Panc1 (cell line): ENCODE measurements at regions not wholly inside any gene's neighbourhood (a gene's known extent, or its start where the extent isn't known, plus 50 kb on each side); places are given as distances from the start of the nearest gene placed in this dataset.

Source experiments
- ATAC-seq: fragments of 200-7000 bp; cut with Tn5 transposase; 2 replicates; pipeline ENCODE4 v1.9.1; 2020; ENCODE audit warnings: mild to moderate bottlenecking, moderate library complexity
- BruUV-seq: library from RNA; stranded (reverse); fragments of 400-500 nt; replicated peaks from 2 replicates; lab custom pipeline; 2021; lab: Mats Ljungman, UMichigan
- CTCF ChIA-PET: fragments of 300-600 bp; sonication (Branson Sonifier 250); formaldehyde crosslinking; loops from one replicate; lab custom pipeline; 2022; ENCODE audit warnings: antibody characterized with exemption; lab: Charles Lee
- POLR2A ChIA-PET: fragments of 300-600 bp; sonication (Branson Sonifier 250); formaldehyde crosslinking; loops from one replicate; lab custom pipeline; 2022; ENCODE audit warnings: antibody characterized with exemption; lab: Charles Lee
- DNase-seq: peaks from one replicate; pipeline ENCODE4 v3.0.0-alpha.2; 2010; ENCODE audit warnings: low read depth, low spot score
- H3K27ac ChIP-seq: 2 replicates; pipeline ENCODE4 v1.5.1; 2011; ENCODE audit warnings: mild to moderate bottlenecking, low read length, inconsistent platforms
- H3K27me3 ChIP-seq: fragments of 200-500 bp; sonication (Bioruptor generic); 2 replicates; pipeline ENCODE4 v1.6.0; 2014; ENCODE audit warnings: low read length, inconsistent platforms; ENCODE audit not compliant: control insufficient read depth, insufficient read depth
- H3K36me3 ChIP-seq: fragments of 200-500 bp; sonication (Bioruptor generic); 2 replicates; pipeline ENCODE4 v1.5.1; 2014; ENCODE audit warnings: inconsistent platforms, mild to moderate bottlenecking, low read length, moderate library complexity; ENCODE audit not compliant: control insufficient read depth, insufficient read depth
- H3K4me1 ChIP-seq: 2 replicates; pipeline ENCODE4 v1.5.1; 2011; ENCODE audit warnings: inconsistent platforms, mild to moderate bottlenecking, low read length, moderate library complexity; ENCODE audit not compliant: control insufficient read depth, insufficient read depth
- H3K4me3 ChIP-seq, 2 experiments: 2 replicates each; pipeline ENCODE4 v1.5.1; 2011 to 2012; ENCODE audit warnings: low read depth in 2 of 2, low read length in 2 of 2, mild to moderate bottlenecking in 2 of 2, inconsistent platforms in 1 of 2, moderate library complexity in 1 of 2
- H3K9me3 ChIP-seq: fragments of 200-500 bp; sonication (Bioruptor generic); 2 replicates; pipeline ENCODE4 v1.5.1; 2014; ENCODE audit warnings: low read depth, mild to moderate bottlenecking, inconsistent platforms, low read length, moderate library complexity; ENCODE audit not compliant: control insufficient read depth, insufficient read depth
- POLR2AphosphoS5 ChIP-seq: IDR thresholded peaks from 2 replicates; pipeline ENCODE4 v1.6.1; 2012; ENCODE audit warnings: mild to moderate bottlenecking, low read depth, low read length, moderate library complexity
- SIN3A ChIP-seq: IDR thresholded peaks from 2 replicates; pipeline ENCODE4 v1.6.1; 2012; ENCODE audit warnings: low read depth, mild to moderate bottlenecking, low read length, moderate library complexity, borderline replicate concordance; ENCODE audit not compliant: insufficient read depth
- TCF7L2 ChIP-seq: IDR thresholded peaks from 2 replicates; pipeline ENCODE4 v1.6.1; 2011; ENCODE audit warnings: mild to moderate bottlenecking, low read depth, low read length, inconsistent platforms
- in situ Hi-C: cut with HindIII; loops from 2 replicates; pipeline ENCODE4 v1.10.0; 2016; ENCODE audit warnings: low sequenced_read_pairs, low pct_unique_long_range_greater_than_20kb
- intact Hi-C: fragments of 100-400 bp; cut with micrococcal nuclease; formaldehyde crosslinking; loops from one replicate; pipeline ENCODE4 v1.10.0; 2022; ENCODE audit not compliant: unreplicated experiment
- TF ChIP-seq, protein P1 (sequence below): fragments of 450-650 bp; IDR thresholded peaks from 2 replicates; pipeline ENCODE4 v1.5.1; 2017; ENCODE audit warnings: mild to moderate bottlenecking
- TF ChIP-seq, protein P2 (sequence below), 2 experiments: IDR thresholded peaks; 2 replicates each; pipeline ENCODE4 v1.6.1; 2011 to 2012; ENCODE audit warnings: low read depth in 2 of 2, control low read depth in 1 of 2, low read length in 1 of 2, mild to moderate bottlenecking in 1 of 2, moderate library complexity in 1 of 2; ENCODE audit not compliant: insufficient read depth in 1 of 2

DNA sequence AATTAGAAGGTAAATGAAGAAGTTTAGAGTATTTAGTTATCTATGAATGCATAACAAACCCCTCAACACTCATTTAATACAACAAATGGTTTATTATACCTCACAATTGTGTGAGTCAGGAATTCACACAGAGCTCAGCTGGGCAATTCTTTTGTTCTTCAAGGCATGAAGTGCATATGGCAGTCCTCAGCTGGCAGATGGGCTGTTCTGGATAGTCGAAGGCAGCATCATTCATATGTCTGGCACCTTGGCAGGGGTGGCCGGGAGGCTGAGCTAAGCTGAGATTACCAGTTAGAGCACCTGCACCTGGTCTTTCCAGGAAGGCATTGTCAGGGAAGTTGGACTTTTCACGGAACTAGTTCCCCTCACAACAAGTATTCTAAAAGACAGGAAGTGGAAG lies 286.2 kb upstream of the DUSP10 start:
- in situ Hi-C loops = no loop called here
- TF ChIP-seq POLR2AphosphoS5 (no peak), SIN3A (no peak), TCF7L2 (no peak)
- TF ChIP-seq, protein P1, sequence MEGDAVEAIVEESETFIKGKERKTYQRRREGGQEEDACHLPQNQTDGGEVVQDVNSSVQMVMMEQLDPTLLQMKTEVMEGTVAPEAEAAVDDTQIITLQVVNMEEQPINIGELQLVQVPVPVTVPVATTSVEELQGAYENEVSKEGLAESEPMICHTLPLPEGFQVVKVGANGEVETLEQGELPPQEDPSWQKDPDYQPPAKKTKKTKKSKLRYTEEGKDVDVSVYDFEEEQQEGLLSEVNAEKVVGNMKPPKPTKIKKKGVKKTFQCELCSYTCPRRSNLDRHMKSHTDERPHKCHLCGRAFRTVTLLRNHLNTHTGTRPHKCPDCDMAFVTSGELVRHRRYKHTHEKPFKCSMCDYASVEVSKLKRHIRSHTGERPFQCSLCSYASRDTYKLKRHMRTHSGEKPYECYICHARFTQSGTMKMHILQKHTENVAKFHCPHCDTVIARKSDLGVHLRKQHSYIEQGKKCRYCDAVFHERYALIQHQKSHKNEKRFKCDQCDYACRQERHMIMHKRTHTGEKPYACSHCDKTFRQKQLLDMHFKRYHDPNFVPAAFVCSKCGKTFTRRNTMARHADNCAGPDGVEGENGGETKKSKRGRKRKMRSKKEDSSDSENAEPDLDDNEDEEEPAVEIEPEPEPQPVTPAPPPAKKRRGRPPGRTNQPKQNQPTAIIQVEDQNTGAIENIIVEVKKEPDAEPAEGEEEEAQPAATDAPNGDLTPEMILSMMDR = no peak
- TF ChIP-seq, protein P2, sequence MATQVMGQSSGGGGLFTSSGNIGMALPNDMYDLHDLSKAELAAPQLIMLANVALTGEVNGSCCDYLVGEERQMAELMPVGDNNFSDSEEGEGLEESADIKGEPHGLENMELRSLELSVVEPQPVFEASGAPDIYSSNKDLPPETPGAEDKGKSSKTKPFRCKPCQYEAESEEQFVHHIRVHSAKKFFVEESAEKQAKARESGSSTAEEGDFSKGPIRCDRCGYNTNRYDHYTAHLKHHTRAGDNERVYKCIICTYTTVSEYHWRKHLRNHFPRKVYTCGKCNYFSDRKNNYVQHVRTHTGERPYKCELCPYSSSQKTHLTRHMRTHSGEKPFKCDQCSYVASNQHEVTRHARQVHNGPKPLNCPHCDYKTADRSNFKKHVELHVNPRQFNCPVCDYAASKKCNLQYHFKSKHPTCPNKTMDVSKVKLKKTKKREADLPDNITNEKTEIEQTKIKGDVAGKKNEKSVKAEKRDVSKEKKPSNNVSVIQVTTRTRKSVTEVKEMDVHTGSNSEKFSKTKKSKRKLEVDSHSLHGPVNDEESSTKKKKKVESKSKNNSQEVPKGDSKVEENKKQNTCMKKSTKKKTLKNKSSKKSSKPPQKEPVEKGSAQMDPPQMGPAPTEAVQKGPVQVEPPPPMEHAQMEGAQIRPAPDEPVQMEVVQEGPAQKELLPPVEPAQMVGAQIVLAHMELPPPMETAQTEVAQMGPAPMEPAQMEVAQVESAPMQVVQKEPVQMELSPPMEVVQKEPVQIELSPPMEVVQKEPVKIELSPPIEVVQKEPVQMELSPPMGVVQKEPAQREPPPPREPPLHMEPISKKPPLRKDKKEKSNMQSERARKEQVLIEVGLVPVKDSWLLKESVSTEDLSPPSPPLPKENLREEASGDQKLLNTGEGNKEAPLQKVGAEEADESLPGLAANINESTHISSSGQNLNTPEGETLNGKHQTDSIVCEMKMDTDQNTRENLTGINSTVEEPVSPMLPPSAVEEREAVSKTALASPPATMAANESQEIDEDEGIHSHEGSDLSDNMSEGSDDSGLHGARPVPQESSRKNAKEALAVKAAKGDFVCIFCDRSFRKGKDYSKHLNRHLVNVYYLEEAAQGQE (IDR thresholded peaks at IDR 0.05; ENCODE audit: insufficient read depth in 1 of 2, low read depth in 2 of 2, low read length in 1 of 2) = no peak
- DNase-seq (no peak), ATAC-seq (no peak)
- no peak overlapping the region for H3K27ac ChIP-seq
- ChIA-PET CTCF (no interaction called here), POLR2A (no interaction called here)
- no peaks in the 10 kb centered on the region for H3K36me3 ChIP-seq
- intact Hi-C loops = no loop called here
- no TSS peak for BruUV-seq
- H3K4me1 ChIP-seq = no peaks in the 10 kb centered on the region
- no peaks in the 10 kb centered on the region for H3K27me3 ChIP-seq
- H3K4me3 ChIP-seq = no peak overlapping the region
- no peaks in the 10 kb centered on the region for H3K9me3 ChIP-seq

- no TSS peak for BruUV-seq
- ChIA-PET CTCF (interaction anchor here (0.6 kb wide), 1 partner anchor 24 kb away, joined by 3 read pairs; no protein-coding TSS in a partner anchor), POLR2A (no interaction called here)
- Histone ChIP-seq H3K36me3 (no peaks in the 10 kb centered on the region), H3K27ac (no peak overlapping the region), H3K4me3 (no peak overlapping the region), H3K27me3 (no peaks in the 10 kb centered on the region), H3K9me3 (no peaks in the 10 kb centered on the region), H3K4me1 (no peaks in the 10 kb centered on the region)
- in situ Hi-C loops = no loop called here
- TF ChIP-seq, protein P2 (IDR thresholded peaks at IDR 0.05; ENCODE audit: insufficient read depth in 1 of 2, low read depth in 2 of 2, low read length in 1 of 2) = no peak
- TF ChIP-seq TCF7L2 = no peak
- intact Hi-C loops = no loop called here
- no peak for DNase-seq
- no peak for ATAC-seq
Measured at GRCh38 chr1:222026280-222026679, 284.4 kb upstream of the DUSP10 start.
